IMR-90 (cell line): ENCODE measurements at regions not wholly inside any gene's neighbourhood (a gene's known extent, or its start where the extent isn't known, plus 50 kb on each side); places are given as distances from the start of the nearest gene placed in this dataset.

ENCODE experiments used
- ATAC-seq: fragments of 200-7000 bp; cut with Tn5 transposase; 2 replicates; pipeline ENCODE4 v1.9.1; 2020; ENCODE audit warnings: low read depth, mild to moderate bottlenecking, moderate library complexity
- BruUV-seq: library from RNA; stranded (reverse); fragments of 400-500 nt; replicated peaks from 2 replicates; lab custom pipeline; 2021; lab: Mats Ljungman, UMichigan
- CTCF ChIA-PET: fragments of 300-600 bp; formaldehyde crosslinking; extraction: SDS; loops from one replicate; lab custom pipeline; 2021; ENCODE audit warnings: antibody characterized with exemption; lab: Yijun Ruan, JAX
- POLR2A ChIA-PET: fragments of 300-600 bp; sonication (Branson Sonifier 250); formaldehyde crosslinking; loops from one replicate; lab custom pipeline; 2022; ENCODE audit warnings: antibody characterized with exemption; ENCODE audit not compliant: unreplicated experiment; lab: Charles Lee
- DNase-seq: peaks from one replicate; pipeline ENCODE4 v3.0.0; 2013
- H2AFZ ChIP-seq: replicated peaks from 2 replicates; pipeline ENCODE3; 2013; ENCODE audit warnings: low read length, mild to moderate bottlenecking; ENCODE audit not compliant: poor library complexity
- H2AK5ac ChIP-seq: 2 replicates; pipeline ENCODE4 v1.6.1; 2013; ENCODE audit warnings: low read depth, low read length, inconsistent platforms
- H2AK9ac ChIP-seq: replicated peaks from 2 replicates; pipeline ENCODE3; 2013; ENCODE audit warnings: mild to moderate bottlenecking, low read depth, low read length, moderate library complexity; ENCODE audit not compliant: poor library complexity
- H2BK120ac ChIP-seq: 2 replicates; pipeline ENCODE4 v1.6.1; 2013; ENCODE audit warnings: low read depth, low read length, inconsistent platforms
- H2BK15ac ChIP-seq: 3 replicates; pipeline ENCODE4 v1.6.1; 2013; ENCODE audit warnings: low read depth, low read length, inconsistent platforms
- H2BK20ac ChIP-seq: 2 replicates; pipeline ENCODE4 v1.6.1; 2013; ENCODE audit warnings: low read depth, mild to moderate bottlenecking, inconsistent platforms, low read length, moderate library complexity
- H2BK5ac ChIP-seq: 2 replicates; pipeline ENCODE4 v1.6.1; 2013; ENCODE audit warnings: mild to moderate bottlenecking, low read depth, low read length, inconsistent platforms; ENCODE audit not compliant: poor library complexity, severe bottlenecking
- H3K14ac ChIP-seq: replicated peaks from 2 replicates; pipeline ENCODE4 v1.6.1; 2013; ENCODE audit warnings: low read depth, low read length, inconsistent platforms
- H3K18ac ChIP-seq: 2 replicates; pipeline ENCODE4 v1.6.1; 2013; ENCODE audit warnings: low read depth, low read length, control low read depth
- H3K23ac ChIP-seq: 2 replicates; pipeline ENCODE4 v1.6.1; 2013; ENCODE audit warnings: low read depth, low read length, inconsistent platforms
- H3K27ac ChIP-seq: 2 replicates; pipeline ENCODE4 v1.5.1; 2013; ENCODE audit warnings: mild to moderate bottlenecking, control low read depth, low read length; ENCODE audit not compliant: insufficient read depth
- H3K27me3 ChIP-seq: 2 replicates; pipeline ENCODE4 v1.6.1; 2013; ENCODE audit warnings: low read length; ENCODE audit not compliant: control insufficient read depth, insufficient read depth
- H3K36me3 ChIP-seq: 2 replicates; pipeline ENCODE4 v1.6.1; 2013; ENCODE audit warnings: low read length, mixed read lengths; ENCODE audit not compliant: control insufficient read depth, insufficient read depth
- H3K4ac ChIP-seq: 2 replicates; pipeline ENCODE4 v1.6.1; 2013; ENCODE audit warnings: low read depth, low read length, inconsistent platforms
- H3K4me1 ChIP-seq: 2 replicates; pipeline ENCODE4 v1.6.1; 2013; ENCODE audit warnings: low read length, mixed read lengths; ENCODE audit not compliant: control insufficient read depth, insufficient read depth
- H3K4me2 ChIP-seq: 2 replicates; pipeline ENCODE4 v1.6.1; 2013; ENCODE audit warnings: low read depth, mild to moderate bottlenecking, control low read depth, low read length, moderate library complexity
- H3K4me3 ChIP-seq: 2 replicates; pipeline ENCODE4 v1.5.1; 2013; ENCODE audit warnings: low read depth, mild to moderate bottlenecking, control low read depth, low read length, moderate library complexity; ENCODE audit not compliant: insufficient read depth
- H3K56ac ChIP-seq: 2 replicates; pipeline ENCODE4 v1.6.1; 2013; ENCODE audit warnings: low read length, inconsistent platforms; ENCODE audit not compliant: insufficient read depth; ENCODE audit errors: extremely low read depth
- H3K79me1 ChIP-seq, 2 experiments: 2 replicates each; pipeline ENCODE4 v1.6.1; 2013; ENCODE audit warnings: low read length in 2 of 2, inconsistent platforms in 1 of 2, low read depth in 1 of 2
- H3K9ac ChIP-seq: 2 replicates; pipeline ENCODE4 v1.6.1; 2013; ENCODE audit warnings: low read depth, low read length, control low read depth
- H3K9me1 ChIP-seq: 2 replicates; pipeline ENCODE4 v1.6.1; 2013; ENCODE audit warnings: low read length, inconsistent platforms; ENCODE audit not compliant: insufficient read depth
- H3K9me3 ChIP-seq: 2 replicates; pipeline ENCODE4 v1.6.1; 2013; ENCODE audit warnings: low read length; ENCODE audit not compliant: control insufficient read depth, insufficient read depth
- H4K20me1 ChIP-seq: 2 replicates; pipeline ENCODE4 v1.6.1; 2013; ENCODE audit warnings: low read length, inconsistent platforms; ENCODE audit not compliant: insufficient read depth
- H4K5ac ChIP-seq: 2 replicates; pipeline ENCODE4 v1.6.1; 2013; ENCODE audit warnings: mild to moderate bottlenecking, low read depth, low read length, control low read depth
- H4K8ac ChIP-seq, 2 experiments: 2 replicates each; pipeline ENCODE4 v1.6.1; 2013; ENCODE audit warnings: low read depth in 2 of 2, low read length in 2 of 2, control low read depth in 1 of 2, inconsistent platforms in 1 of 2
- H4K91ac ChIP-seq: 2 replicates; pipeline ENCODE4 v1.6.1; 2013; ENCODE audit warnings: low read depth, low read length, inconsistent platforms; ENCODE audit not compliant: insufficient read depth
- MXI1 ChIP-seq: IDR thresholded peaks from 2 replicates; pipeline ENCODE4 v1.6.1; 2012; ENCODE audit warnings: low read depth, mild to moderate bottlenecking, low read length, moderate library complexity, borderline replicate concordance
- POLR2A ChIP-seq: IDR thresholded peaks from 2 replicates; pipeline ENCODE4 v1.6.1; 2012; ENCODE audit warnings: mild to moderate bottlenecking, low read depth, low read length
- RAD21 ChIP-seq: IDR thresholded peaks from 2 replicates; pipeline ENCODE4 v1.6.1; 2012; ENCODE audit warnings: low read length, improper control_type of control experiment
- RCOR1 ChIP-seq: IDR thresholded peaks from 2 replicates; pipeline ENCODE4 v1.6.1; 2012; ENCODE audit warnings: mild to moderate bottlenecking, low read length, improper control_type of control experiment; ENCODE audit not compliant: insufficient replicate concordance
- WGBS, 2 experiments: methylation state at CpG; one replicate each; pipeline versions ENCODE4 v1.1.5 to v1.1.7; 2013; ENCODE audit warnings: missing lambda C conversion rate in 2 of 2; ENCODE audit not compliant: insufficient read length in 1 of 2; ENCODE audit errors: extremely low coverage in 2 of 2; 5-methylcytosine and 5-hydroxymethylcytosine counted together
- dilution Hi-C: fragments of 300-500 bp; cut with HindIII; formaldehyde crosslinking; loops from one replicate; pipeline ENCODE4 v1.14.3; 2018; ENCODE audit warnings: low sequenced_read_pairs; ENCODE audit not compliant: unreplicated experiment
- in situ Hi-C: fragments of 300-500 bp; cut with MboI; formaldehyde crosslinking; loops from 3 replicates; pipeline ENCODE4 v1.14.3; 2019; ENCODE audit warnings: low sequenced_read_pairs, inconsistent platforms, mixed read lengths
- intact Hi-C: fragments of 100-400 bp; cut with micrococcal nuclease; formaldehyde crosslinking; loops from 2 replicates; pipeline ENCODE4 v1.10.0; 2022

DNA sequence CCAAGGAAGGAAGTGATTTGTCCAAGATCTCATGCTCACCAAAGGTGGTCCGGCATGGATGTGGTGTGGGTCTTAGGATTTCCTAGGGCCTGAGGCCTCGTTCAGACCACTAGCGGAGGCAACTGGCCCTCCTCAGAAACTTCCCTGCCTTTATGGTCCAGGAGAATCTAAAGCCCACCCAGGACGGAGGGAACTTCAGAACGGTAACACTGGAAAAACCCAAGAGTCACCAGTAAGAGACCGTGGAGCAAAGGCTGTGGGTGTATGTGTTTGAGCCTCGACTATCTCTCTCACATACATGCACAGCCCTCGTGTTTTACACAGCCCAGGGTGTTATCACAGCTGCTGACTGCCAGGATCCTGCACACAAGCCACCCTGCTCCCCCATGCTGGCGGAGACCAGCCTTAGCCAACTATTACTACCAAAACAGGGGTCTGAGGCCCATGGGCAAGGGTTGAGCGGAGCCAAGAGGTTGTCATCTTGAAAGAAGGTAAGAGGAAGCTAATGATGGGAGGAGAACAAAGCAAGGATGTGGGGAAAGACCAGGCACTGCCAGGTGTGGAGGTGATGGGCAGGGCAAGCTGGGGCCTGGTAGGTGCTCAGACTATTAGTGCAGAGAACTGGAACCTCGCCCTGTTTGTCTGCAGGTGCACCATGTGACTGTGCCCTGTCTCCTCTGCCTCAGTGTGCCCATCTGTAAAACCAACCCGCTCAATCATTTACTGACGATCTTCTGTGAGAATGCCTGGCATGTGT is 170.2 kb upstream of the ZMIZ1 start:
- H4K91ac ChIP-seq: no peak overlapping the region
- no peak overlapping the region for H3K14ac ChIP-seq
- intact Hi-C loops: no loop called here
- H4K8ac ChIP-seq: no peak overlapping the region
- no peak overlapping the region for H2AFZ ChIP-seq
- H3K23ac ChIP-seq: no peak overlapping the region
- no peak overlapping the region for H3K27ac ChIP-seq
- no peak overlapping the region for H3K18ac ChIP-seq
- no peak overlapping the region for H3K4me2 ChIP-seq
- no peak overlapping the region for H3K4me3 ChIP-seq
- H3K9me3 ChIP-seq: no peaks in the 10 kb centered on the region; the same call in 1 of the 2 replicates
- no peaks in the 10 kb centered on the region for H3K36me3 ChIP-seq
- H2AK9ac ChIP-seq: no peak overlapping the region
- TF ChIP-seq POLR2A: no peak
- TF ChIP-seq RAD21: no peak
- TF ChIP-seq RCOR1: no peak
- TF ChIP-seq MXI1: no peak
- peaks cover 5% of the 10 kb centered on the region; the same call in 1 of the 2 replicates for H4K20me1 ChIP-seq
- no peak overlapping the region for H3K4ac ChIP-seq
- no peak overlapping the region for H2BK15ac ChIP-seq
- no peaks in the 10 kb centered on the region for H3K4me1 ChIP-seq
- CTCF ChIA-PET: no interaction called here
- POLR2A ChIA-PET: no interaction called here
- WGBS, 2 experiments: 100% methylated on average over 1 of the region's 13 CpGs; no CpG with 5 or more reads in 1 of the 2 experiments
- no peaks in the 10 kb centered on the region for H3K9me1 ChIP-seq
- H2AK5ac ChIP-seq: no peak overlapping the region
- DNase-seq (no peak), ATAC-seq (no peak)
- no peak overlapping the region for H3K9ac ChIP-seq
- H4K5ac ChIP-seq: no peak overlapping the region
- no TSS peak for BruUV-seq
- no peak overlapping the region for H3K56ac ChIP-seq
- no peaks in the 10 kb centered on the region for H3K79me1 ChIP-seq
- no peak overlapping the region for H2BK5ac ChIP-seq
- H2BK120ac ChIP-seq: no peak overlapping the region
- H2BK20ac ChIP-seq: no peak overlapping the region
- dilution Hi-C loops: no loop called here
- peaks cover 67% of the 10 kb centered on the region for H3K27me3 ChIP-seq
- in situ Hi-C loops: no loop called here
